ENCODE measurements at regions not wholly inside any gene's neighbourhood (a gene's known extent, or its start where the extent isn't known, plus 50 kb on each side); places are given as distances from the start of the nearest gene placed in this dataset.

- DNase-seq (ENCODE audit: low spot score): no peak
Observed at GRCh38 chr7:67683628-67684027, 687.0 kb downstream of the TYW1 start.

- DNase-seq (ENCODE audit: low spot score): no peak
Observed at GRCh38 chr7:67690700-67691099, 694.1 kb downstream of the TYW1 start.

- no peak for DNase-seq (ENCODE audit: low spot score)
Observed at GRCh38 chr7:67692425-67692824, 695.8 kb downstream of the TYW1 start.

- no peak for DNase-seq (ENCODE audit: low spot score)
Observed at GRCh38 chr7:67696124-67696523, 699.5 kb downstream of the TYW1 start.

GRCh38 chr7:67696878-67697277, 700.2 kb downstream of the TYW1 start:
- no peak for DNase-seq (ENCODE audit: low spot score)

GRCh38 chr7:67698354-67698753, 701.7 kb downstream of the TYW1 start:
- no peak for DNase-seq (ENCODE audit: low spot score)

- DNase-seq (ENCODE audit: low spot score): no peak
Observed at GRCh38 chr7:67705850-67706249, 709.2 kb downstream of the TYW1 start.

- no peak for DNase-seq (ENCODE audit: low spot score)
Observed at GRCh38 chr7:67711706-67712105, 715.1 kb downstream of the TYW1 start.

- no peak for DNase-seq (ENCODE audit: low spot score)
Observed at GRCh38 chr7:67713451-67714056, 716.9 kb downstream of the TYW1 start.

GRCh38 chr7:67716729-67717128, 720.1 kb downstream of the TYW1 start:
- DNase-seq (ENCODE audit: low spot score): no peak

- DNase-seq (ENCODE audit: low spot score): peak; percentile 58
Observed at GRCh38 chr7:67723591-67723990, 727.0 kb downstream of the TYW1 start.

- peak; percentile 51 for DNase-seq (ENCODE audit: low spot score)
Observed at GRCh38 chr7:67724435-67724834, 727.8 kb downstream of the TYW1 start.

GRCh38 chr7:67724955-67725354, 728.3 kb downstream of the TYW1 start:
- DNase-seq (ENCODE audit: low spot score): no peak

- DNase-seq (ENCODE audit: low spot score): no peak
Observed at GRCh38 chr7:67725423-67725822, 728.8 kb downstream of the TYW1 start.

- no peak for DNase-seq (ENCODE audit: low spot score)
Observed at GRCh38 chr7:67729771-67730170, 733.1 kb downstream of the TYW1 start.

GRCh38 chr7:67731704-67732103, 735.1 kb downstream of the TYW1 start:
- DNase-seq (ENCODE audit: low spot score): no peak

GRCh38 chr7:67732898-67733297, 736.3 kb downstream of the TYW1 start:
- DNase-seq (ENCODE audit: low spot score): no peak

- DNase-seq (ENCODE audit: low spot score): no peak
Observed at GRCh38 chr7:67738145-67738544, 741.5 kb downstream of the TYW1 start.

- DNase-seq (ENCODE audit: low spot score): no peak
Observed at GRCh38 chr7:67738958-67739357, 742.3 kb downstream of the TYW1 start.

- DNase-seq (ENCODE audit: low spot score): no peak
Observed at GRCh38 chr7:67743501-67743900, 746.9 kb downstream of the TYW1 start.

GRCh38 chr7:67752227-67752626, 755.6 kb downstream of the TYW1 start:
- no peak for DNase-seq (ENCODE audit: low spot score)

- no peak for DNase-seq (ENCODE audit: low spot score)
Observed at GRCh38 chr7:67753891-67754290, 757.3 kb downstream of the TYW1 start.

GRCh38 chr7:67754651-67755050, 758.0 kb downstream of the TYW1 start:
- no peak for DNase-seq (ENCODE audit: low spot score)

GRCh38 chr7:67758551-67758950, 761.9 kb downstream of the TYW1 start:
- DNase-seq (ENCODE audit: low spot score): no peak

- no peak for DNase-seq (ENCODE audit: low spot score)
Observed at GRCh38 chr7:67760971-67761370, 764.3 kb downstream of the TYW1 start.

Data from ecto neural progenitor cell (in vitro differentiated cells).